H9 (cell line): ENCODE measurements at regions not wholly inside any gene's neighbourhood (a gene's known extent, or its start where the extent isn't known, plus 50 kb on each side); places are given as distances from the start of the nearest gene placed in this dataset.

Experiments used
- DNase-seq: peaks from one replicate; pipeline ENCODE4 v3.0.0-alpha.2; 2017
- H2AFZ ChIP-seq: one replicate; pipeline ENCODE4 v1.6.1; 2013; ENCODE audit warnings: mild to moderate bottlenecking, low read length, control low read depth, moderate library complexity
- H2AK5ac ChIP-seq: 2 replicates; pipeline ENCODE4 v1.6.1; 2013; ENCODE audit warnings: low read length, control low read depth, mixed read lengths; ENCODE audit not compliant: insufficient read length
- H2BK120ac ChIP-seq: one replicate; pipeline ENCODE4 v1.6.1; 2013; ENCODE audit warnings: low read depth, mild to moderate bottlenecking, low read length, control low read depth, inconsistent platforms; ENCODE audit not compliant: poor library complexity, severe bottlenecking
- H2BK12ac ChIP-seq: 2 replicates; pipeline ENCODE4 v1.6.1; 2013; ENCODE audit warnings: low read length, control low read depth, mixed read lengths, low read depth; ENCODE audit not compliant: insufficient read length
- H2BK15ac ChIP-seq: 2 replicates; pipeline ENCODE4 v1.6.1; 2013; ENCODE audit warnings: low read depth, low read length, control low read depth
- H2BK20ac ChIP-seq: one replicate; pipeline ENCODE4 v1.6.1; 2013; ENCODE audit warnings: low read depth, mild to moderate bottlenecking, low read length, control low read depth, inconsistent platforms; ENCODE audit not compliant: poor library complexity, severe bottlenecking
- H2BK5ac ChIP-seq: 2 replicates; pipeline ENCODE4 v1.6.1; 2013; ENCODE audit warnings: low read length, control low read depth, mixed read lengths; ENCODE audit not compliant: insufficient read length
- H3K14ac ChIP-seq: 2 replicates; pipeline ENCODE4 v1.6.1; 2013; ENCODE audit warnings: low read length, control low read depth; ENCODE audit not compliant: insufficient read depth
- H3K18ac ChIP-seq: 2 replicates; pipeline ENCODE4 v1.6.1; 2013; ENCODE audit warnings: low read depth, mild to moderate bottlenecking, mixed read lengths, low read length, control low read depth; ENCODE audit not compliant: insufficient read length
- H3K23ac ChIP-seq: 2 replicates; pipeline ENCODE4 v1.6.1; 2013; ENCODE audit warnings: low read length, control low read depth, mixed read lengths, low read depth; ENCODE audit not compliant: insufficient read length
- H3K23me2 ChIP-seq: 2 replicates; pipeline ENCODE4 v1.6.1; 2013; ENCODE audit warnings: low read depth, mild to moderate bottlenecking, mixed read lengths, low read length, control low read depth; ENCODE audit not compliant: insufficient read length, poor library complexity, severe bottlenecking
- H3K27ac ChIP-seq: 2 replicates; pipeline ENCODE4 v1.5.1; 2013; ENCODE audit warnings: low read length, control low read depth, mixed read lengths, low read depth; ENCODE audit not compliant: insufficient read length
- H3K27me3 ChIP-seq: 2 replicates; pipeline ENCODE4 v1.6.1; 2013; ENCODE audit warnings: low read length, control low read depth, inconsistent platforms; ENCODE audit not compliant: insufficient read depth
- H3K4ac ChIP-seq: 2 replicates; pipeline ENCODE4 v1.6.1; 2013; ENCODE audit warnings: low read depth, mild to moderate bottlenecking, control low read depth, inconsistent platforms, low read length, moderate library complexity
- H3K4me1 ChIP-seq: 2 replicates; pipeline ENCODE4 v1.6.1; 2013; ENCODE audit warnings: low read length, control low read depth, inconsistent platforms; ENCODE audit not compliant: insufficient read depth
- H3K4me2 ChIP-seq: 2 replicates; pipeline ENCODE4 v1.6.1; 2013; ENCODE audit warnings: low read length, control low read depth, mixed read lengths; ENCODE audit not compliant: insufficient read length, insufficient read depth
- H3K56ac ChIP-seq: 2 replicates; pipeline ENCODE4 v1.6.1; 2013; ENCODE audit warnings: low read depth, mild to moderate bottlenecking, mixed read lengths, low read length, control low read depth; ENCODE audit not compliant: insufficient read length
- H3K79me1 ChIP-seq: 2 replicates; pipeline ENCODE4 v1.6.1; 2013; ENCODE audit warnings: low read depth, mild to moderate bottlenecking, moderate library complexity, low read length, control low read depth, inconsistent platforms; ENCODE audit not compliant: insufficient read depth, poor library complexity, severe bottlenecking
- H3K79me2 ChIP-seq: 2 replicates; pipeline ENCODE4 v1.6.1; 2013; ENCODE audit warnings: low read length, control low read depth, inconsistent platforms; ENCODE audit not compliant: insufficient read depth
- H3K9ac ChIP-seq: 2 replicates; pipeline ENCODE4 v1.6.1; 2013; ENCODE audit warnings: low read length, control low read depth, mixed read lengths; ENCODE audit not compliant: insufficient read length; ENCODE audit errors: extremely low read depth
- H3K9me3 ChIP-seq: one replicate; pipeline ENCODE4 v1.6.1; 2013; ENCODE audit warnings: low read depth, low read length, inconsistent platforms; ENCODE audit not compliant: control insufficient read depth
- H3T11ph ChIP-seq: one replicate; pipeline ENCODE4 v1.6.1; 2013; ENCODE audit warnings: mild to moderate bottlenecking, low read length, control low read depth, inconsistent platforms
- H4K20me1 ChIP-seq: one replicate; pipeline ENCODE4 v1.6.1; 2013; ENCODE audit not compliant: control insufficient read depth, insufficient read length, insufficient read depth
- H4K5ac ChIP-seq: 2 replicates; pipeline ENCODE4 v1.6.1; 2013; ENCODE audit warnings: low read depth, mild to moderate bottlenecking, mixed read lengths, low read length, control low read depth; ENCODE audit not compliant: insufficient read length
- H4K8ac ChIP-seq: replicated peaks from 2 replicates; pipeline ENCODE4 v1.6.1; 2013; ENCODE audit warnings: low read length, control low read depth, mixed read lengths, low read depth; ENCODE audit not compliant: insufficient read length
- H4K91ac ChIP-seq: 2 replicates; pipeline ENCODE4 v1.6.1; 2013; ENCODE audit warnings: low read depth, mild to moderate bottlenecking, moderate library complexity, mixed read lengths, low read length, control low read depth; ENCODE audit not compliant: insufficient read length
- H3K27ac Mint-ChIP-seq, 3 experiments: 2 replicates in 2 of 3; 3 replicates in 1 of 3; pipeline ENCODE4 v1.8.0; 2020 to 2021; ENCODE audit warnings: mixed read lengths in 3 of 3, mild to moderate bottlenecking in 1 of 3, moderate library complexity in 1 of 3
- H3K27me3 Mint-ChIP-seq: 2 replicates; pipeline ENCODE4 v1.8.0; 2021; ENCODE audit warnings: low read depth, mild to moderate bottlenecking, moderate library complexity, mixed read lengths
- H3K36me3 Mint-ChIP-seq, 3 experiments: 2 replicates in 2 of 3; 3 replicates in 1 of 3; pipeline ENCODE4 v1.8.0; 2020 to 2021; ENCODE audit warnings: low read depth in 3 of 3, mixed read lengths in 3 of 3; ENCODE audit not compliant: insufficient read depth in 1 of 3
- H3K4me1 Mint-ChIP-seq, 2 experiments: 2 replicates each; pipeline ENCODE4 v1.8.0; 2020; ENCODE audit warnings: mixed read lengths in 2 of 2
- H3K4me3 Mint-ChIP-seq, 2 experiments: 2 replicates in 1 of 2; 3 replicates in 1 of 2; pipeline ENCODE4 v1.8.0; 2020 to 2021; ENCODE audit warnings: mild to moderate bottlenecking in 2 of 2, mixed read lengths in 2 of 2, moderate library complexity in 1 of 2
- H3K9me3 Mint-ChIP-seq, 2 experiments: 2 replicates in 1 of 2; 3 replicates in 1 of 2; pipeline ENCODE4 v1.8.0; 2020; ENCODE audit warnings: mild to moderate bottlenecking in 2 of 2, mixed read lengths in 2 of 2, moderate library complexity in 1 of 2
- WGBS: extraction: QIAGEN DNeasy Blood & Tissue Kit; methylation state at CpG from one replicate; pipeline ENCODE4 v1.1.7; 2013; ENCODE audit warnings: missing lambda C conversion rate, low lambda C conversion rate, mixed read lengths; ENCODE audit not compliant: insufficient read length; ENCODE audit errors: extremely low coverage; 5-methylcytosine and 5-hydroxymethylcytosine counted together
- TF ChIP-seq, protein P1 (sequence below): fragments of 200-600 bp; sonication (generic); conservative IDR thresholded peaks from 3 replicates; pipeline ENCODE4 v1.8.0; 2021; ENCODE audit warnings: antibody characterized with exemption, mild to moderate bottlenecking

DNA sequence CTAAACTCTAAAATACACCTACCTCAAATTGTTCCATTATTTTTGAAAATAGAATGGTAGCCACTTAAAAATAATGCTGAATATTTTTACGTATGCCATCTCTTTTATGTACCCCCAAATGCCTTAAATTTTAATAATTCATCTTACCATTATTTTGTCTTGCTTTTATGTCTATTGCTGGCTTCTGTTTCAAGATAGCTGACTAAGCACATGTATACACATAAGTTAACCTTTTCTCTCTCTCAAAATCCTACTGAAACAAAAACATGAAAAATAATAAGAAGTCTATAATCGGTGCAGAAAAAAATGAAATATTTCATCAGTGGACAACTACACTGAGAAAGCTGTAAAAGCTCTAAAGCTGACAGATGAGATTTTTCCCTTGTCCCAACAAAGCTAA is 652.0 kb upstream of the ZNF608 start:
- H4K20me1 ChIP-seq: no peaks in the 10 kb centered on the region
- no peak for DNase-seq
- H2AK5ac ChIP-seq: no peak overlapping the region
- H2BK20ac ChIP-seq: no peak overlapping the region
- H3T11ph ChIP-seq: no peak overlapping the region
- no peaks in the 10 kb centered on the region for H3K27me3 ChIP-seq
- no peak overlapping the region for H3K27ac ChIP-seq
- no peak overlapping the region for H3K4ac ChIP-seq
- no peak overlapping the region for H3K18ac ChIP-seq
- H3K4me2 ChIP-seq: no peak overlapping the region
- no peak overlapping the region for H2BK15ac ChIP-seq
- no peaks in the 10 kb centered on the region for H3K79me1 ChIP-seq
- H3K9me3 ChIP-seq: no peaks in the 10 kb centered on the region
- Mint-ChIP-seq H3K27ac (no peak overlapping the region), H3K36me3 (peaks cover 2 to 8% (median 4%) of the 10 kb centered on the region in 3 experiments; a peak in 3 of 7 replicates), H3K4me1 (peaks cover 2 to 4% of the 10 kb centered on the region in 2 experiments; a peak in 2 of 4 replicates), H3K27me3 (no peaks in the 10 kb centered on the region), H3K4me3 (no peak overlapping the region), H3K9me3 (peaks cover 4 to 8% of the 10 kb centered on the region in 2 experiments; a peak in 3 of 5 replicates)
- no peak overlapping the region for H2AFZ ChIP-seq
- H2BK120ac ChIP-seq: no peak overlapping the region
- H2BK12ac ChIP-seq: no peak overlapping the region
- TF ChIP-seq, protein P1, sequence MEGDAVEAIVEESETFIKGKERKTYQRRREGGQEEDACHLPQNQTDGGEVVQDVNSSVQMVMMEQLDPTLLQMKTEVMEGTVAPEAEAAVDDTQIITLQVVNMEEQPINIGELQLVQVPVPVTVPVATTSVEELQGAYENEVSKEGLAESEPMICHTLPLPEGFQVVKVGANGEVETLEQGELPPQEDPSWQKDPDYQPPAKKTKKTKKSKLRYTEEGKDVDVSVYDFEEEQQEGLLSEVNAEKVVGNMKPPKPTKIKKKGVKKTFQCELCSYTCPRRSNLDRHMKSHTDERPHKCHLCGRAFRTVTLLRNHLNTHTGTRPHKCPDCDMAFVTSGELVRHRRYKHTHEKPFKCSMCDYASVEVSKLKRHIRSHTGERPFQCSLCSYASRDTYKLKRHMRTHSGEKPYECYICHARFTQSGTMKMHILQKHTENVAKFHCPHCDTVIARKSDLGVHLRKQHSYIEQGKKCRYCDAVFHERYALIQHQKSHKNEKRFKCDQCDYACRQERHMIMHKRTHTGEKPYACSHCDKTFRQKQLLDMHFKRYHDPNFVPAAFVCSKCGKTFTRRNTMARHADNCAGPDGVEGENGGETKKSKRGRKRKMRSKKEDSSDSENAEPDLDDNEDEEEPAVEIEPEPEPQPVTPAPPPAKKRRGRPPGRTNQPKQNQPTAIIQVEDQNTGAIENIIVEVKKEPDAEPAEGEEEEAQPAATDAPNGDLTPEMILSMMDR: no peak
- H3K9ac ChIP-seq: no peak overlapping the region
- no peaks in the 10 kb centered on the region for H3K23me2 ChIP-seq
- H3K14ac ChIP-seq: no peak overlapping the region
- H2BK5ac ChIP-seq: no peak overlapping the region
- WGBS: no CpG with 5 or more reads among the region's 2 CpGs
- H4K5ac ChIP-seq: no peak overlapping the region
- no peak overlapping the region for H3K56ac ChIP-seq
- no peaks in the 10 kb centered on the region for H3K79me2 ChIP-seq
- H4K91ac ChIP-seq: no peak overlapping the region
- no peak overlapping the region for H4K8ac ChIP-seq
- no peaks in the 10 kb centered on the region for H3K4me1 ChIP-seq
- no peak overlapping the region for H3K23ac ChIP-seq
